ENCODE measurements at regions not wholly inside any gene's neighbourhood (a gene's known extent, or its start where the extent isn't known, plus 50 kb on each side); places are given as distances from the start of the nearest gene placed in this dataset.
A peak's percentile ranks its signal among the peaks of the same experiment; 100 is the strongest.

GRCh38 chr3:96300743-96301142 is 513.7 kb upstream of the EPHA6 start:
- DNase-seq (ENCODE audit: low read depth, low spot score): no peak
- TF ChIP-seq, protein P1, sequence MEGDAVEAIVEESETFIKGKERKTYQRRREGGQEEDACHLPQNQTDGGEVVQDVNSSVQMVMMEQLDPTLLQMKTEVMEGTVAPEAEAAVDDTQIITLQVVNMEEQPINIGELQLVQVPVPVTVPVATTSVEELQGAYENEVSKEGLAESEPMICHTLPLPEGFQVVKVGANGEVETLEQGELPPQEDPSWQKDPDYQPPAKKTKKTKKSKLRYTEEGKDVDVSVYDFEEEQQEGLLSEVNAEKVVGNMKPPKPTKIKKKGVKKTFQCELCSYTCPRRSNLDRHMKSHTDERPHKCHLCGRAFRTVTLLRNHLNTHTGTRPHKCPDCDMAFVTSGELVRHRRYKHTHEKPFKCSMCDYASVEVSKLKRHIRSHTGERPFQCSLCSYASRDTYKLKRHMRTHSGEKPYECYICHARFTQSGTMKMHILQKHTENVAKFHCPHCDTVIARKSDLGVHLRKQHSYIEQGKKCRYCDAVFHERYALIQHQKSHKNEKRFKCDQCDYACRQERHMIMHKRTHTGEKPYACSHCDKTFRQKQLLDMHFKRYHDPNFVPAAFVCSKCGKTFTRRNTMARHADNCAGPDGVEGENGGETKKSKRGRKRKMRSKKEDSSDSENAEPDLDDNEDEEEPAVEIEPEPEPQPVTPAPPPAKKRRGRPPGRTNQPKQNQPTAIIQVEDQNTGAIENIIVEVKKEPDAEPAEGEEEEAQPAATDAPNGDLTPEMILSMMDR (conservative IDR thresholded peaks at IDR 0.05): no peak
- no peaks in the 10 kb centered on the region for H3K27me3 Mint-ChIP-seq (ENCODE audit: low read depth)
- H3K9me3 Mint-ChIP-seq: peaks cover 5% of the 10 kb centered on the region
- H3K36me3 Mint-ChIP-seq (ENCODE audit: low read depth): no peaks in the 10 kb centered on the region
- no peak overlapping the region for H3K4me3 Mint-ChIP-seq
- H3K27ac Mint-ChIP-seq (ENCODE audit: unreplicated experiment): no peak overlapping the region
- no peaks in the 10 kb centered on the region for H3K4me1 Mint-ChIP-seq

DNA sequence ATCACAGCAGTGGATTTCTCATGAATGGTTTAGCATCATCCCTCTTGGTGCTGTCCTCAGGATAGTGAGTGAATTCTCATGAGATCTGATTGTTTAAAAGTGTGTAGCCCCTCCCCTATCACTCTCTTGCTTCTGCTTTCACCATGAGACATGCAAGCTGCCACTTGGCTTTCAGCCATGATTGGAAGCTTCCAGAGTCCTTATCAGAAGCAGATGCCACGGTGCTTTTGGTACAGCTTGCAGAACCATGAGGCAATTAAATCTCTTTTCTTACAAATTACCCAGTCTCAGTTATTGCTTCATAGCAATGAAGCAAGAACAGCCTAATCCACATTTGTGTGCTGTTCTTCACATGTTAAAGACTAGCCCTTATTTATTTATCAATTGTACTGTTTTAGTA is 495.2 kb upstream of the EPHA6 start:
- peaks cover 3% of the 10 kb centered on the region for H3K9me3 Mint-ChIP-seq
- no peak for DNase-seq (ENCODE audit: low read depth, low spot score)
- H3K36me3 Mint-ChIP-seq (ENCODE audit: low read depth): no peaks in the 10 kb centered on the region
- no peaks in the 10 kb centered on the region for H3K27me3 Mint-ChIP-seq (ENCODE audit: low read depth)
- H3K4me1 Mint-ChIP-seq: no peaks in the 10 kb centered on the region
- H3K27ac Mint-ChIP-seq (ENCODE audit: unreplicated experiment): no peak overlapping the region
- TF ChIP-seq, protein P1 (conservative IDR thresholded peaks at IDR 0.05): no peak
- no peak overlapping the region for H3K4me3 Mint-ChIP-seq

GRCh38 chr3:96324087-96324486 is 490.3 kb upstream of the EPHA6 start:
- Mint-ChIP-seq H3K4me3 (no peak overlapping the region), H3K9me3 (no peaks in the 10 kb centered on the region), H3K27me3 (ENCODE audit: low read depth) (no peaks in the 10 kb centered on the region), H3K27ac (ENCODE audit: unreplicated experiment) (no peak overlapping the region), H3K4me1 (peaks cover 6% of the 10 kb centered on the region), H3K36me3 (ENCODE audit: low read depth) (no peaks in the 10 kb centered on the region)
- TF ChIP-seq, protein P1 (conservative IDR thresholded peaks at IDR 0.05): no peak
- DNase-seq (ENCODE audit: low read depth, low spot score): no peak

GRCh38 chr3:96330795-96331194 is 483.6 kb upstream of the EPHA6 start:
- DNase-seq (ENCODE audit: low read depth, low spot score): no peak
- Mint-ChIP-seq H3K9me3 (no peaks in the 10 kb centered on the region), H3K4me3 (no peak overlapping the region), H3K4me1 (peaks cover 6% of the 10 kb centered on the region), H3K27ac (ENCODE audit: unreplicated experiment) (no peak overlapping the region), H3K36me3 (ENCODE audit: low read depth) (no peaks in the 10 kb centered on the region), H3K27me3 (ENCODE audit: low read depth) (no peaks in the 10 kb centered on the region)
- TF ChIP-seq, protein P1 (conservative IDR thresholded peaks at IDR 0.05): no peak

DNA sequence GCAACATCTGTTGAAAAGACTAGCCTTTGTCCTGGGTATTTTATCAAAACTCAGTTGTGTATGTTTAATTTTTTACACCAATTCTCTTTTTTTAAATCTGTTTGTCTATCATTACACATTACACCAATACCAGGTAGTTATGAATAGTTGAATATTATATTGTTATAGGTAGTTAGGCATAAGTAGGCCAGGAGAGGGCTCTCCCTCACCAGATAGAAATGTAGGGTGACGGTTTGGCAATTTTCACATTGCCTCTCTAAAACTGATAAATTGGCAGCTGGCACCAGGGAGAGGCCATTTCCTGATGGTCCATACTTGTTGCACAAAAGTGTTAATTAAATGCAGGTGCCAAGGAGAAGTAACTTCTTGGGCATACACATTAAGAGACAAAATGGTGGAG is 483.1 kb upstream of the EPHA6 start:
- TF ChIP-seq, protein P1 (conservative IDR thresholded peaks at IDR 0.05): peak; percentile 42
- Mint-ChIP-seq H3K4me3 (no peak overlapping the region), H3K27me3 (ENCODE audit: low read depth) (no peaks in the 10 kb centered on the region), H3K9me3 (no peaks in the 10 kb centered on the region), H3K36me3 (ENCODE audit: low read depth) (no peaks in the 10 kb centered on the region), H3K27ac (ENCODE audit: unreplicated experiment) (no peak overlapping the region), H3K4me1 (peaks cover 6% of the 10 kb centered on the region)
- no peak for DNase-seq (ENCODE audit: low read depth, low spot score)

DNA sequence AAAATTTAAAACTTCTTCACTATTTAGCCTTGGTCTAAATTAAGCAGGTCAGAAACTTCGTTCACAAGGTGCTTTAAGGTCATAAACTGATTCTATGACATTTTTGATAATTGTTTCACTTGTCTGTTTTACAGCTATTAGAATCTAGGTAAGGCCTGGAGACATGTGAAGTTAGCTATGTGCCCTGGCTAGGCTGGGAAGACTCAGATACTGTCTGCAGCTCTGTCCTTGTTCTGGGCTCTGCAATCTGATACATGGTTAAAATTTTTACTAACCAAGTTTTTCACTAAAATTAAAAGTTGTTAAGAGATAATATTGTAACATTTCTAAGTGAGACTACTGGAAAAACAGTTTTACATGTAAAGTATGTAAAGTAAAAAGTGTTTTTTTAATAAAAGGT is 479.6 kb upstream of the EPHA6 start:
- Mint-ChIP-seq H3K36me3 (ENCODE audit: low read depth) (no peaks in the 10 kb centered on the region), H3K9me3 (no peaks in the 10 kb centered on the region), H3K27me3 (ENCODE audit: low read depth) (no peaks in the 10 kb centered on the region)

More for the DNA sequence above, 479.6 kb upstream of the EPHA6 start:
- Mint-ChIP-seq H3K4me3 (no peak overlapping the region), H3K27ac (ENCODE audit: unreplicated experiment) (no peak overlapping the region), H3K4me1 (no peaks in the 10 kb centered on the region)
- DNase-seq (ENCODE audit: low read depth, low spot score): no peak
- TF ChIP-seq, protein P1 (conservative IDR thresholded peaks at IDR 0.05): no peak
